Ovary (tissue), 3 donors: ENCODE measurements at regions not wholly inside any gene's neighbourhood (a gene's known extent, or its start where the extent isn't known, plus 50 kb on each side); places are given as distances from the start of the nearest gene placed in this dataset.
A peak's percentile ranks its signal among the peaks of the same experiment; 100 is the strongest.

Source experiments
- EP300 ChIP-seq: sonication (generic); formaldehyde crosslinking; IDR thresholded peaks from one replicate; pipeline ENCODE4 v1.6.1; 2017; ENCODE audit warnings: antibody characterized with exemption
- POLR2A ChIP-seq: fragments of 450-650 bp; IDR thresholded peaks from one replicate; pipeline ENCODE4 v1.6.1; 2017; ENCODE audit warnings: antibody characterized with exemption, mild to moderate bottlenecking, moderate library complexity
- TF ChIP-seq, protein P1 (sequence below), 3 donors: fragments of 450-650 bp in 2 of 3; fragments of 200-600 bp in 1 of 3; IDR thresholded peaks; one replicate each; pipeline versions ENCODE4 v1.5.1 to v1.8.0; 2016 to 2022; ENCODE audit warnings: antibody characterized with exemption in 3 of 3, mild to moderate bottlenecking in 1 of 3
- donor health status: DM: no; HTN: no; CAD: no.

DNA sequence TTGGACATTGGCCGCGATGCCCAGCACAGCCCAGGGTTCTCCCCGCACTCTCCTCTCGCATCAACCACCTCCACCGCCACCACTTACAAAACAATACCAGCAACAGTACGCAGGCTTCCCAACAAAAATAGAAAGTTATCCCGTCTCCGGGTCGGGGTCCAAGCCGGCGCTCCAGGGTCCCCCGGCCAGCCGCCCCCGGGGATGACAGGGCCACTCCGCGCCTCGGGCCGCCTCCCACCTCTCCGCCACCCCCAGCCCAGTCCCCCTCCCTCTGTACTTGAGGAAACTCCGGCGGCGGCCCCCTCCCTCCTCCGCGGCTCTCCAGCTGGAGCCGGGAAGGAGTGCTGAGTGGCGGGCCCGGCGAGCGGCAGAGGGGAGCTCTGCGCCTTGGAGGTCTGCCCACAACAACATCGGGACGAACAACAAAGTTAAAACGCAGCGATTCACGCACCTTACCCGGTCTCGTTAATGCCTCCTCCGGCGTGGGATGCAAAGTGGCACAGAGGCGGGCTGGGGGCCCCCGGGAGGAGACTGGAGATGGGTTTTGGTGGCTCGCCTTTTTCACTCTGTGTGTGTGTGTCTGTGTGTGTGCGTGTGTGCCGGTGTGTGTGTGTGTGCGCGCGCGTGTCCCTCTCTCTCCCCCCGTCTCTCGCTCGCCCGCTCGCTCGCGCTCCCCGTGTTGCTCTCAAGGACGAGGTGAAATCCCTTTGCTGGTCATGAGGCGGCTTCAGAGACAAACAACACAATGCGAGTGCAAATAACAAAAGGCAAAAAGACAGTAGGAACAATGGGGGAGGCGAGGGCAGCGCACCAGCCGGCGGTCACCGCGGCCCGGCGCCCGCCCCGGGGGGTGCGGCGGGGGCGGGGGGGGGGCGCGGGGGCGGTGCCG, 386.8 kb downstream of the BCAT1 start:
- TF ChIP-seq, protein P1, sequence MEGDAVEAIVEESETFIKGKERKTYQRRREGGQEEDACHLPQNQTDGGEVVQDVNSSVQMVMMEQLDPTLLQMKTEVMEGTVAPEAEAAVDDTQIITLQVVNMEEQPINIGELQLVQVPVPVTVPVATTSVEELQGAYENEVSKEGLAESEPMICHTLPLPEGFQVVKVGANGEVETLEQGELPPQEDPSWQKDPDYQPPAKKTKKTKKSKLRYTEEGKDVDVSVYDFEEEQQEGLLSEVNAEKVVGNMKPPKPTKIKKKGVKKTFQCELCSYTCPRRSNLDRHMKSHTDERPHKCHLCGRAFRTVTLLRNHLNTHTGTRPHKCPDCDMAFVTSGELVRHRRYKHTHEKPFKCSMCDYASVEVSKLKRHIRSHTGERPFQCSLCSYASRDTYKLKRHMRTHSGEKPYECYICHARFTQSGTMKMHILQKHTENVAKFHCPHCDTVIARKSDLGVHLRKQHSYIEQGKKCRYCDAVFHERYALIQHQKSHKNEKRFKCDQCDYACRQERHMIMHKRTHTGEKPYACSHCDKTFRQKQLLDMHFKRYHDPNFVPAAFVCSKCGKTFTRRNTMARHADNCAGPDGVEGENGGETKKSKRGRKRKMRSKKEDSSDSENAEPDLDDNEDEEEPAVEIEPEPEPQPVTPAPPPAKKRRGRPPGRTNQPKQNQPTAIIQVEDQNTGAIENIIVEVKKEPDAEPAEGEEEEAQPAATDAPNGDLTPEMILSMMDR (IDR thresholded peaks at IDR 0.05) = no peak
- TF ChIP-seq POLR2A (peak; percentile 30), EP300 (no peak)
